ENCODE measurements at regions not wholly inside any gene's neighbourhood (a gene's known extent, or its start where the extent isn't known, plus 50 kb on each side); places are given as distances from the start of the nearest gene placed in this dataset.

DNA sequence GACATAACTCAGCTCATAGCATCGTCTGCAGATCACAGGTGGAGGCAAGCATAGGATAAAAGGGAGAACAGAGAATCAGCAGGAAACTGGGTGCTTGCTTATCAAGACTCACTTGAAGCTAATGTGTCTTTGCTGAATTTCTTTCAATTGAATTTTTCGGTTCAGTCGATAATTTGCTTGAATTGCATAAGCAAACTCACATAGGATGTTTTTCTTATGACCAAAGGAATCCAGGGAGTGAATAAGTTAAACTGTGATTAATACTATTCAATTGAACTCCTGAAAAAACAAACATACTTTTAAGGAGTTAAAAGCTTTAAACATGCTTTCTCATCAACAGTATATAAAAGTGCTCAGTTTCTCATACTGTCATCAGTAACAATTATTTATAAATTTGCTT is 707.1 kb upstream of the ACVR2A start:
- no peak overlapping the region for H3K27ac ChIP-seq (replicated peaks)
- TF ChIP-seq SPI1 (IDR thresholded peaks at IDR 0.05; ENCODE audit: borderline replicate concordance, low read depth) = no peak
- TF ChIP-seq, protein P1, sequence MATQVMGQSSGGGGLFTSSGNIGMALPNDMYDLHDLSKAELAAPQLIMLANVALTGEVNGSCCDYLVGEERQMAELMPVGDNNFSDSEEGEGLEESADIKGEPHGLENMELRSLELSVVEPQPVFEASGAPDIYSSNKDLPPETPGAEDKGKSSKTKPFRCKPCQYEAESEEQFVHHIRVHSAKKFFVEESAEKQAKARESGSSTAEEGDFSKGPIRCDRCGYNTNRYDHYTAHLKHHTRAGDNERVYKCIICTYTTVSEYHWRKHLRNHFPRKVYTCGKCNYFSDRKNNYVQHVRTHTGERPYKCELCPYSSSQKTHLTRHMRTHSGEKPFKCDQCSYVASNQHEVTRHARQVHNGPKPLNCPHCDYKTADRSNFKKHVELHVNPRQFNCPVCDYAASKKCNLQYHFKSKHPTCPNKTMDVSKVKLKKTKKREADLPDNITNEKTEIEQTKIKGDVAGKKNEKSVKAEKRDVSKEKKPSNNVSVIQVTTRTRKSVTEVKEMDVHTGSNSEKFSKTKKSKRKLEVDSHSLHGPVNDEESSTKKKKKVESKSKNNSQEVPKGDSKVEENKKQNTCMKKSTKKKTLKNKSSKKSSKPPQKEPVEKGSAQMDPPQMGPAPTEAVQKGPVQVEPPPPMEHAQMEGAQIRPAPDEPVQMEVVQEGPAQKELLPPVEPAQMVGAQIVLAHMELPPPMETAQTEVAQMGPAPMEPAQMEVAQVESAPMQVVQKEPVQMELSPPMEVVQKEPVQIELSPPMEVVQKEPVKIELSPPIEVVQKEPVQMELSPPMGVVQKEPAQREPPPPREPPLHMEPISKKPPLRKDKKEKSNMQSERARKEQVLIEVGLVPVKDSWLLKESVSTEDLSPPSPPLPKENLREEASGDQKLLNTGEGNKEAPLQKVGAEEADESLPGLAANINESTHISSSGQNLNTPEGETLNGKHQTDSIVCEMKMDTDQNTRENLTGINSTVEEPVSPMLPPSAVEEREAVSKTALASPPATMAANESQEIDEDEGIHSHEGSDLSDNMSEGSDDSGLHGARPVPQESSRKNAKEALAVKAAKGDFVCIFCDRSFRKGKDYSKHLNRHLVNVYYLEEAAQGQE (IDR thresholded peaks at IDR 0.05; ENCODE audit: insufficient replicate concordance, low read depth) = no peak
- TF ChIP-seq, protein P2, sequence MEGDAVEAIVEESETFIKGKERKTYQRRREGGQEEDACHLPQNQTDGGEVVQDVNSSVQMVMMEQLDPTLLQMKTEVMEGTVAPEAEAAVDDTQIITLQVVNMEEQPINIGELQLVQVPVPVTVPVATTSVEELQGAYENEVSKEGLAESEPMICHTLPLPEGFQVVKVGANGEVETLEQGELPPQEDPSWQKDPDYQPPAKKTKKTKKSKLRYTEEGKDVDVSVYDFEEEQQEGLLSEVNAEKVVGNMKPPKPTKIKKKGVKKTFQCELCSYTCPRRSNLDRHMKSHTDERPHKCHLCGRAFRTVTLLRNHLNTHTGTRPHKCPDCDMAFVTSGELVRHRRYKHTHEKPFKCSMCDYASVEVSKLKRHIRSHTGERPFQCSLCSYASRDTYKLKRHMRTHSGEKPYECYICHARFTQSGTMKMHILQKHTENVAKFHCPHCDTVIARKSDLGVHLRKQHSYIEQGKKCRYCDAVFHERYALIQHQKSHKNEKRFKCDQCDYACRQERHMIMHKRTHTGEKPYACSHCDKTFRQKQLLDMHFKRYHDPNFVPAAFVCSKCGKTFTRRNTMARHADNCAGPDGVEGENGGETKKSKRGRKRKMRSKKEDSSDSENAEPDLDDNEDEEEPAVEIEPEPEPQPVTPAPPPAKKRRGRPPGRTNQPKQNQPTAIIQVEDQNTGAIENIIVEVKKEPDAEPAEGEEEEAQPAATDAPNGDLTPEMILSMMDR (IDR thresholded peaks at IDR 0.05; ENCODE audit: insufficient read depth, low read length) = no peak
- TF ChIP-seq GABPA (IDR thresholded peaks at IDR 0.05; ENCODE audit: low read depth) = no peak
- TF ChIP-seq POLR2AphosphoS5 (IDR thresholded peaks at IDR 0.05; ENCODE audit: low read depth) = no peak
- DNase-seq (ENCODE audit: low read depth in 1 of 2, low spot score in 1 of 2) = no peak
- no peak overlapping the region for H3K4me3 ChIP-seq (replicated peaks; ENCODE audit: insufficient read depth, low read length)
- H3K27me3 ChIP-seq (ENCODE audit: insufficient read depth, poor library complexity, severe bottlenecking) = no peaks in the 10 kb centered on the region

DNA sequence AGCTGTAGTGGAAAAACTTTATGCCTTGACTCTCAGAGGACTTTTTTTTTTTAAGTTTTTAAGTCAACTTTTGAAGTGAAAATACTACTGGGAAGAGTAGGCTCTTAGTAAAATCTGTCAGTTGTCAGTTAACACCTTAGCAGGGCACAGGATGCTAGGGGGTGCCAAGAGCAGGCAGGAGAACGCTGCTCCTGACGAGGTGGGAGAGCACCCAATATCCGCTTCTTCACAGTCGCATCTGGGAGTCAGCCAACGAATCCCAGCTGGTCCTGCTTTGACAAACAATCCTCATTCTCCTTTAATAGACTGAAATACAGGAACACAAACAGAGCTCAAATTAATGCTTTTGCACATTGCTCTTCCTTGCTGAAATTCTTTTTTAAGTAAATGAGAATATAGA is 709.5 kb upstream of the ACVR2A start:
- no peak overlapping the region for H3K4me3 ChIP-seq (replicated peaks; ENCODE audit: insufficient read depth, low read length)
- no peak overlapping the region for H3K27ac ChIP-seq (replicated peaks)
- DNase-seq (ENCODE audit: low read depth in 1 of 2, low spot score in 1 of 2) = no peak
- no peak for TF ChIP-seq GABPA (IDR thresholded peaks at IDR 0.05; ENCODE audit: low read depth)
- TF ChIP-seq, protein P2 (IDR thresholded peaks at IDR 0.05; ENCODE audit: insufficient read depth, low read length) = no peak
- TF ChIP-seq, protein P1 (IDR thresholded peaks at IDR 0.05; ENCODE audit: insufficient replicate concordance, low read depth) = no peak
- TF ChIP-seq POLR2AphosphoS5 (IDR thresholded peaks at IDR 0.05; ENCODE audit: low read depth) = no peak
- no peak for TF ChIP-seq SPI1 (IDR thresholded peaks at IDR 0.05; ENCODE audit: borderline replicate concordance, low read depth)
- H3K27me3 ChIP-seq (ENCODE audit: insufficient read depth, poor library complexity, severe bottlenecking) = no peaks in the 10 kb centered on the region

DNA sequence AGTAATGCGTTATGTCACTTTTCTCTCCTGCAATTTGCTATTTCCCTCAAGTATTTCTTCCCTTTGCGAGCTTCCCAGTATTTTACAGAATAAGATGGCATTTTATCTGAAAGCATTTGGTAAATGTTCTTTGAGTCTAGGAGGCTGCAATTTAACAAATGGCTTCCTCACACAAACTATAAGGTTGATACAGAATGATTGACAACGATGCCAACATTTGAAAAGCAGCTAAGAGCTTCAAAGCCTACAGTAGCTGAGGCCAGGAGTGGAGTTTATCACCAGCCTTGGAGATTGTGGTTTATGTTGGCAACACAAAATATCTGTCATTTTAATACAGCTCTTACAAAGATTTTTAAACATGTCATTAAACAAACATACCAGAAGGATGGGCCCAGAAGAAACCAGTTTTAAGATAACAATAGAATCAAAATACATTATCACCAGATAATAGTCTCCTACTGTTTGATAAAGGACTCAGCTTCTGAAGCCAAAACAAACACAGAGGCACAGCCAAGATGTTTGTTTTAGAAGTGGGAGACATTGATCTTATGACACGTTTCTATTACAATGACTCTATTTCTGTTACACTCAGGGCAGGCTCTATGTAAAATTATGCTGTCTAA is 711.4 kb upstream of the ACVR2A start:
- DNase-seq (ENCODE audit: low read depth in 1 of 2, low spot score in 1 of 2) = no peak
- TF ChIP-seq SPI1 (IDR thresholded peaks at IDR 0.05; ENCODE audit: borderline replicate concordance, low read depth) = no peak
- TF ChIP-seq GABPA (IDR thresholded peaks at IDR 0.05; ENCODE audit: low read depth) = no peak
- TF ChIP-seq, protein P2 (IDR thresholded peaks at IDR 0.05; ENCODE audit: insufficient read depth, low read length) = no peak
- no peak for TF ChIP-seq POLR2AphosphoS5 (IDR thresholded peaks at IDR 0.05; ENCODE audit: low read depth)
- TF ChIP-seq, protein P1 (IDR thresholded peaks at IDR 0.05; ENCODE audit: insufficient replicate concordance, low read depth) = no peak
- no peaks in the 10 kb centered on the region for H3K27me3 ChIP-seq (ENCODE audit: insufficient read depth, poor library complexity, severe bottlenecking)
- no peak overlapping the region for H3K4me3 ChIP-seq (replicated peaks; ENCODE audit: insufficient read depth, low read length)
- H3K27ac ChIP-seq (replicated peaks) = no peak overlapping the region

All from HL-60 (cell line).